ENCODE measurements at regions not wholly inside any gene's neighbourhood (a gene's known extent, or its start where the extent isn't known, plus 50 kb on each side); places are given as distances from the start of the nearest gene placed in this dataset.

- Mint-ChIP-seq H3K36me3 (no peaks in the 10 kb centered on the region), H3K4me3 (no peak overlapping the region), H3K9me3 (peaks cover 0 to 21% (median 5%) of the 10 kb centered on the region in 7 donors), H3K27ac (no peak overlapping the region), H3K4me1 (no peaks in the 10 kb centered on the region), H3K27me3 (no peaks in the 10 kb centered on the region)
- H3K4me3 ChIP-seq (ENCODE audit: low read depth, low read length), result no peak overlapping the region
- H3K27me3 ChIP-seq (ENCODE audit: control insufficient read depth, insufficient read depth, low read length), result no peaks in the 10 kb centered on the region
- no peak for DNase-seq
- no peak for ATAC-seq (ENCODE audit: low read depth in 2 of 2)
- no peaks in the 10 kb centered on the region for H3K36me3 ChIP-seq (ENCODE audit: control insufficient read depth, insufficient read depth, low read length)
- no peaks in the 10 kb centered on the region for H3K4me1 ChIP-seq (ENCODE audit: control insufficient read depth, insufficient read depth, low read length, poor library complexity, severe bottlenecking)
- H3K9me3 ChIP-seq (ENCODE audit: control insufficient read depth in 2 of 2, low read length in 2 of 2), result peaks cover 0 to 10% of the 10 kb centered on the region in 2 experiments
- H3K27ac ChIP-seq (ENCODE audit: insufficient read depth, low read length, poor library complexity, severe bottlenecking), result no peak overlapping the region
Observed at GRCh38 chr18:28523758-28524475, 347.0 kb upstream of the CDH2 start.

- H3K36me3 ChIP-seq (ENCODE audit: control insufficient read depth, insufficient read depth, low read length), result no peaks in the 10 kb centered on the region
- no peaks in the 10 kb centered on the region for H3K27me3 ChIP-seq (ENCODE audit: control insufficient read depth, insufficient read depth, low read length)
- ATAC-seq (ENCODE audit: low read depth in 2 of 2), result no peak
- H3K27ac ChIP-seq (ENCODE audit: insufficient read depth, low read length, poor library complexity, severe bottlenecking), result no peak overlapping the region
- DNase-seq, result no peak
- Mint-ChIP-seq H3K4me1 (no peaks in the 10 kb centered on the region), H3K27me3 (no peaks in the 10 kb centered on the region), H3K36me3 (no peaks in the 10 kb centered on the region), H3K4me3 (no peak overlapping the region), H3K27ac (no peak overlapping the region), H3K9me3 (peaks cover 0 to 21% (median 6%) of the 10 kb centered on the region in 7 donors)
- peaks cover 0 to 10% of the 10 kb centered on the region in 2 experiments for H3K9me3 ChIP-seq (ENCODE audit: control insufficient read depth in 2 of 2, low read length in 2 of 2)
- no peak overlapping the region for H3K4me3 ChIP-seq (ENCODE audit: low read depth, low read length)
- no peaks in the 10 kb centered on the region for H3K4me1 ChIP-seq (ENCODE audit: control insufficient read depth, insufficient read depth, low read length, poor library complexity, severe bottlenecking)
Observed at GRCh38 chr18:28522236-28522635, 345.3 kb upstream of the CDH2 start.

DNA sequence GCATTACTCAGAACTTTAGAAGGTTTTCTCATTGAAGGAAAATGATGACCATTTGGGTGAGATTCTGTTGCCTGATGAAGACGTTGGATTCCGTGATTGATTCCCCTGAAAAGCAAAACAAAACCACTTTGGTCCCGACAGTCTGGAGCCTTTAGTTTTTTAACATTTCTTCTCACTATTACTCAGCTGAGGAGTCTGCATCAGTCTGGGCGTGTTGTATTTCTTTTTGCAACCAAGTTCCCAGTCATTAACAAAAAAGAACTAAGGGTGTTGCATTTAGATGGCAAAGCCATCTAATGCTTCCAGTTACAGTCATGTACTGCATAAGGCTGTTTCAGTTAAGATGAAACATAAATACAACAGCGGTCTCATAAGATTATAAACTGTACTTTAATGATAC is 343.1 kb upstream of the CDH2 start:
- Mint-ChIP-seq H3K27ac (no peak overlapping the region), H3K36me3 (no peaks in the 10 kb centered on the region)

GRCh38 chr18:28514699-28515098 is 337.8 kb upstream of the CDH2 start:
- no peaks in the 10 kb centered on the region for H3K27me3 ChIP-seq (ENCODE audit: control insufficient read depth, insufficient read depth, low read length)
- H3K36me3 Mint-ChIP-seq, result no peaks in the 10 kb centered on the region
- no peak overlapping the region for H3K27ac ChIP-seq (ENCODE audit: insufficient read depth, low read length, poor library complexity, severe bottlenecking)
- no peaks in the 10 kb centered on the region for H3K27me3 Mint-ChIP-seq
- no peak overlapping the region for H3K27ac Mint-ChIP-seq
- H3K4me3 ChIP-seq (ENCODE audit: low read depth, low read length), result no peak overlapping the region
- no peak overlapping the region for H3K4me3 Mint-ChIP-seq
- H3K4me1 Mint-ChIP-seq, result no peaks in the 10 kb centered on the region
- ATAC-seq (ENCODE audit: low read depth in 2 of 2) (no peak), DNase-seq (no peak)
- H3K9me3 ChIP-seq (ENCODE audit: control insufficient read depth in 2 of 2, low read length in 2 of 2), result peaks cover 0 to 9% of the 10 kb centered on the region in 2 experiments
- H3K9me3 Mint-ChIP-seq, result peaks cover 4 to 19% (median 11%) of the 10 kb centered on the region in 7 donors
- H3K36me3 ChIP-seq (ENCODE audit: control insufficient read depth, insufficient read depth, low read length), result no peaks in the 10 kb centered on the region
- no peaks in the 10 kb centered on the region for H3K4me1 ChIP-seq (ENCODE audit: control insufficient read depth, insufficient read depth, low read length, poor library complexity, severe bottlenecking)

More for the DNA sequence above, 343.1 kb upstream of the CDH2 start:
- DNase-seq (no peak), ATAC-seq (ENCODE audit: low read depth in 2 of 2) (no peak)
- Histone ChIP-seq H3K36me3 (ENCODE audit: control insufficient read depth, insufficient read depth, low read length) (no peaks in the 10 kb centered on the region), H3K9me3 (ENCODE audit: control insufficient read depth in 2 of 2, low read length in 2 of 2) (peaks cover 0 to 7% of the 10 kb centered on the region in 2 experiments), H3K4me1 (ENCODE audit: control insufficient read depth, insufficient read depth, low read length, poor library complexity, severe bottlenecking) (no peaks in the 10 kb centered on the region), H3K27ac (ENCODE audit: insufficient read depth, low read length, poor library complexity, severe bottlenecking) (no peak overlapping the region), H3K4me3 (ENCODE audit: low read depth, low read length) (no peak overlapping the region), H3K27me3 (ENCODE audit: control insufficient read depth, insufficient read depth, low read length) (no peaks in the 10 kb centered on the region)
- Mint-ChIP-seq H3K27me3 (no peaks in the 10 kb centered on the region), H3K4me3 (no peak overlapping the region), H3K4me1 (no peaks in the 10 kb centered on the region), H3K9me3 (peaks cover 3 to 25% (median 9%) of the 10 kb centered on the region in 7 donors)

DNA sequence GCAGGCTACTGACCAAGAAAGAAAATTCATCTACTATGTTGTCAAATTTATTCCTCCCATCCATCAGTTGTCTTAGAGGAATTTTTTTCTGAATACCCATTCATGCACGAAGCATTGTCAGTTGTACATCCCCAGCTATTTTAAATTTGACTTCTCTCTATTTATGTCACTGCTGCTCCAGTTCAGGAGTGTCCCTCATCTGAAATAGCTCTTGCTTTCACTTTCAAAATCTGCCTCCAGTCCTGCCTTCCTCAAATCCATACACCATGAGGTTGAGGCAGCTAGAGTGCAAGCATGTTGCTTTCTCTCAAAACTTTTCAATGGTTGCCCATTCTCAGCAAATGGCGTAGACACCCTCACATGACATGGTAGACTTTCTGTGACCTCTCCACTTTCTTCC is 335.4 kb upstream of the CDH2 start:
- no peak overlapping the region for H3K27ac Mint-ChIP-seq
- H3K27me3 Mint-ChIP-seq, result no peaks in the 10 kb centered on the region
- ATAC-seq (ENCODE audit: low read depth in 2 of 2) (no peak), DNase-seq (no peak)
- H3K36me3 Mint-ChIP-seq, result no peaks in the 10 kb centered on the region
- H3K4me1 Mint-ChIP-seq, result no peaks in the 10 kb centered on the region
- Histone ChIP-seq H3K4me3 (ENCODE audit: low read depth, low read length) (no peak overlapping the region), H3K36me3 (ENCODE audit: control insufficient read depth, insufficient read depth, low read length) (no peaks in the 10 kb centered on the region), H3K4me1 (ENCODE audit: control insufficient read depth, insufficient read depth, low read length, poor library complexity, severe bottlenecking) (no peaks in the 10 kb centered on the region), H3K9me3 (ENCODE audit: control insufficient read depth in 2 of 2, low read length in 2 of 2) (peaks cover 0 to 9% of the 10 kb centered on the region in 2 experiments), H3K27me3 (ENCODE audit: control insufficient read depth, insufficient read depth, low read length) (no peaks in the 10 kb centered on the region), H3K27ac (ENCODE audit: insufficient read depth, low read length, poor library complexity, severe bottlenecking) (no peak overlapping the region)
- H3K9me3 Mint-ChIP-seq, result peaks cover 4 to 24% (median 10%) of the 10 kb centered on the region in 7 donors
- no peak overlapping the region for H3K4me3 Mint-ChIP-seq

DNA sequence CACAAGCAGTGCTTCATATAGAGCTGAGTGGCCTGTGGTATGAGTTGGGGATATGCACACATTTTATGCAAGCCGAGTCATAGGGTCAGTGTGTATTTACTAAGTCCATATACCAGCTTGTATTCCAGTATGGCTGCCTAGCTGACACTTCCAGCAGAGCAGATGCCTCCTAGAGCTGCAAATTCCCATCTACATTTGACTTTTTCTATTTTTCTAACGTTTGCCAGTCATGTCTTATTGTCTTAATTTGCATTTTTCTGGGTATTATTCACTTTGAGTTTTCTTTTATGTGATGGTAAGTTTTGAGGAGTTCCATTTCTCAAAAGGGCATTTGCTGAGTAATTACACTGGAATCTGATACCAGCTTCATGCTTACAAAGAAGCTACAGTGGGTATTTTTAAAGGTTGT is 334.5 kb upstream of the CDH2 start:
- H3K36me3 Mint-ChIP-seq, result no peaks in the 10 kb centered on the region
- H3K4me1 Mint-ChIP-seq, result no peaks in the 10 kb centered on the region
- H3K9me3 Mint-ChIP-seq, result peaks cover 3 to 29% (median 9%) of the 10 kb centered on the region in 7 donors
- Histone ChIP-seq H3K4me1 (ENCODE audit: control insufficient read depth, insufficient read depth, low read length, poor library complexity, severe bottlenecking) (no peaks in the 10 kb centered on the region), H3K27ac (ENCODE audit: insufficient read depth, low read length, poor library complexity, severe bottlenecking) (no peak overlapping the region), H3K9me3 (ENCODE audit: control insufficient read depth in 2 of 2, low read length in 2 of 2) (peaks cover 0 to 9% of the 10 kb centered on the region in 2 experiments), H3K4me3 (ENCODE audit: low read depth, low read length) (no peak overlapping the region), H3K36me3 (ENCODE audit: control insufficient read depth, insufficient read depth, low read length) (no peaks in the 10 kb centered on the region), H3K27me3 (ENCODE audit: control insufficient read depth, insufficient read depth, low read length) (no peaks in the 10 kb centered on the region)
- H3K27me3 Mint-ChIP-seq, result no peaks in the 10 kb centered on the region
- H3K4me3 Mint-ChIP-seq, result no peak overlapping the region
- H3K27ac Mint-ChIP-seq, result no peak overlapping the region
- ATAC-seq (ENCODE audit: low read depth in 2 of 2), result no peak
- DNase-seq, result no peak

- no peak overlapping the region for H3K27ac ChIP-seq (ENCODE audit: insufficient read depth, low read length, poor library complexity, severe bottlenecking)
- Mint-ChIP-seq H3K36me3 (no peaks in the 10 kb centered on the region), H3K27me3 (no peaks in the 10 kb centered on the region), H3K4me1 (no peaks in the 10 kb centered on the region), H3K27ac (no peak overlapping the region), H3K9me3 (peaks cover 2 to 25% (median 8%) of the 10 kb centered on the region in 7 donors), H3K4me3 (no peak overlapping the region)
- no peak for ATAC-seq (ENCODE audit: low read depth in 2 of 2)
- DNase-seq, result no peak
- H3K4me3 ChIP-seq (ENCODE audit: low read depth, low read length), result no peak overlapping the region
- no peaks in the 10 kb centered on the region for H3K27me3 ChIP-seq (ENCODE audit: control insufficient read depth, insufficient read depth, low read length)
- H3K9me3 ChIP-seq (ENCODE audit: control insufficient read depth in 2 of 2, low read length in 2 of 2), result peaks cover 0 to 9% of the 10 kb centered on the region in 2 experiments
- no peaks in the 10 kb centered on the region for H3K36me3 ChIP-seq (ENCODE audit: control insufficient read depth, insufficient read depth, low read length)
- H3K4me1 ChIP-seq (ENCODE audit: control insufficient read depth, insufficient read depth, low read length, poor library complexity, severe bottlenecking), result no peaks in the 10 kb centered on the region
Observed at GRCh38 chr18:28510210-28510609, 333.3 kb upstream of the CDH2 start.

DNA sequence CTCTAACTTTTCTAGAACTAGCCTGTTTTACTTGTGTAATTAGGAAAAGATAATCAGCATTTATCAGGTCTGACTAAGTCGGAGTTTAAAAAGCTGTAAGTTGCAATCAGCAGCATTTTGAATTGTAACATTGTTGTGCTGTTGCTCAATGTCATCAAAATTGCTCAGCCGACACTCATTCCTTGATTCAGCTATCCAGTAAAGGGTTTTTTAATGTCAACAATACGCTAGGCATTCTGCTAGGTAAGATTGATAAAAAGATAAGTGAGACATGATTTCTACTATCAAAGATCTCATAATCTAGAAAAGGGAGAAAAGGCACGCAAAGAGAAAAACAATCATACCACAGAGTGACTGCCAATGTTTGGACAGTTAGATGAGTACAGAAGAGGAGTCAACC is 327.1 kb upstream of the CDH2 start:
- ATAC-seq (ENCODE audit: low read depth in 2 of 2), result no peak
- no peak overlapping the region for H3K27ac Mint-ChIP-seq
- no peak overlapping the region for H3K27ac ChIP-seq (ENCODE audit: insufficient read depth, low read length, poor library complexity, severe bottlenecking)
- DNase-seq, result no peak
- H3K4me3 ChIP-seq (ENCODE audit: low read depth, low read length), result no peak overlapping the region
- H3K4me1 Mint-ChIP-seq, result no peaks in the 10 kb centered on the region
- H3K36me3 ChIP-seq (ENCODE audit: control insufficient read depth, insufficient read depth, low read length), result no peaks in the 10 kb centered on the region
- no peaks in the 10 kb centered on the region for H3K27me3 Mint-ChIP-seq
- no peaks in the 10 kb centered on the region for H3K36me3 Mint-ChIP-seq
- H3K4me3 Mint-ChIP-seq, result no peak overlapping the region
- no peaks in the 10 kb centered on the region for H3K27me3 ChIP-seq (ENCODE audit: control insufficient read depth, insufficient read depth, low read length)
- H3K4me1 ChIP-seq (ENCODE audit: control insufficient read depth, insufficient read depth, low read length, poor library complexity, severe bottlenecking), result no peaks in the 10 kb centered on the region
- H3K9me3 ChIP-seq (ENCODE audit: control insufficient read depth in 2 of 2, low read length in 2 of 2), result peaks cover 0 to 4% of the 10 kb centered on the region in 2 experiments
- peaks cover 0 to 31% (median 6%) of the 10 kb centered on the region in 7 donors for H3K9me3 Mint-ChIP-seq

All from CD4-positive, CD25-positive, alpha-beta regulatory T cell (primary cell).